ENCODE measurements at regions not wholly inside any gene's neighbourhood (a gene's known extent, or its start where the extent isn't known, plus 50 kb on each side); places are given as distances from the start of the nearest gene placed in this dataset.

GRCh38 chr5:6202149-6202967, 176.0 kb downstream of the MED10 start:
- H3K27ac ChIP-seq: no peak overlapping the region
- H3K9me3 ChIP-seq: no peaks in the 10 kb centered on the region
- no peaks in the 10 kb centered on the region for H3K4me1 ChIP-seq
- intact Hi-C loops (cut with DNase I; ENCODE audit: low total_unique reads): no loop called here
- DNase-seq (ENCODE audit: low spot score in 2 of 2): no peak
- H3K4me3 ChIP-seq: no peak overlapping the region
- no peaks in the 10 kb centered on the region for H3K27me3 ChIP-seq
- TF ChIP-seq POLR2A (IDR thresholded peaks at IDR 0.05) (no peak), POLR2AphosphoS5 (IDR thresholded peaks at IDR 0.05) (no peak), CTCF (IDR thresholded peaks at IDR 0.05) (no peak)
- H3K36me3 ChIP-seq: no peaks in the 10 kb centered on the region

- no peak overlapping the region for H3K27ac ChIP-seq
- H3K9me3 ChIP-seq: no peaks in the 10 kb centered on the region
- intact Hi-C loops (cut with DNase I; ENCODE audit: low total_unique reads): no loop called here
- H3K4me1 ChIP-seq: no peaks in the 10 kb centered on the region
- H3K36me3 ChIP-seq: no peaks in the 10 kb centered on the region
- DNase-seq (ENCODE audit: low spot score in 2 of 2): no peak
- H3K27me3 ChIP-seq: no peaks in the 10 kb centered on the region
- TF ChIP-seq CTCF (IDR thresholded peaks at IDR 0.05) (no peak), POLR2A (IDR thresholded peaks at IDR 0.05) (no peak), POLR2AphosphoS5 (IDR thresholded peaks at IDR 0.05) (no peak)
- H3K4me3 ChIP-seq: no peak overlapping the region
These were observed 176.7 kb downstream of the MED10 start for GRCh38 chr5:6201631-6202030.

- Histone ChIP-seq H3K27ac (no peak overlapping the region), H3K4me3 (no peak overlapping the region), H3K4me1 (no peaks in the 10 kb centered on the region), H3K27me3 (no peaks in the 10 kb centered on the region), H3K9me3 (no peaks in the 10 kb centered on the region), H3K36me3 (no peaks in the 10 kb centered on the region)
- intact Hi-C loops (cut with DNase I; ENCODE audit: low total_unique reads): no loop called here
- TF ChIP-seq POLR2A (IDR thresholded peaks at IDR 0.05) (no peak), CTCF (IDR thresholded peaks at IDR 0.05) (no peak), POLR2AphosphoS5 (IDR thresholded peaks at IDR 0.05) (no peak)
- no peak for DNase-seq (ENCODE audit: low spot score in 2 of 2)
These were observed 179.8 kb downstream of the MED10 start for GRCh38 chr5:6198531-6198930.

- no peak overlapping the region for H3K4me3 ChIP-seq
- H3K36me3 ChIP-seq: no peaks in the 10 kb centered on the region
- intact Hi-C loops (cut with DNase I; ENCODE audit: low total_unique reads): no loop called here
- TF ChIP-seq CTCF (IDR thresholded peaks at IDR 0.05): no peak
- TF ChIP-seq POLR2A (IDR thresholded peaks at IDR 0.05): no peak
- TF ChIP-seq POLR2AphosphoS5 (IDR thresholded peaks at IDR 0.05): no peak
- DNase-seq (ENCODE audit: low spot score in 2 of 2): no peak
- no peak overlapping the region for H3K27ac ChIP-seq
- H3K9me3 ChIP-seq: no peaks in the 10 kb centered on the region
- no peaks in the 10 kb centered on the region for H3K27me3 ChIP-seq
- no peaks in the 10 kb centered on the region for H3K4me1 ChIP-seq
These were observed 180.9 kb downstream of the MED10 start for GRCh38 chr5:6197427-6197826.

- Histone ChIP-seq H3K36me3 (no peaks in the 10 kb centered on the region), H3K27me3 (no peaks in the 10 kb centered on the region), H3K4me1 (no peaks in the 10 kb centered on the region), H3K4me3 (no peak overlapping the region), H3K9me3 (no peaks in the 10 kb centered on the region), H3K27ac (no peak overlapping the region)
- TF ChIP-seq POLR2AphosphoS5 (IDR thresholded peaks at IDR 0.05) (no peak), POLR2A (IDR thresholded peaks at IDR 0.05) (no peak), CTCF (IDR thresholded peaks at IDR 0.05) (no peak)
- DNase-seq (ENCODE audit: low spot score in 2 of 2): no peak
- intact Hi-C loops (cut with DNase I; ENCODE audit: low total_unique reads): no loop called here
These were observed 182.5 kb downstream of the MED10 start for GRCh38 chr5:6195711-6196358.

All from breast epithelium (tissue), 4 donors.